HG03342 (cell line): ENCODE measurements at regions not wholly inside any gene's neighbourhood (a gene's known extent, or its start where the extent isn't known, plus 50 kb on each side); places are given as distances from the start of the nearest gene placed in this dataset.

Experiments
- ATAC-seq: cut with Tn5 transposase; IDR thresholded peaks from one replicate; pipeline ENCODE4 v1.9.1; 2021; ENCODE audit warnings: mild to moderate bottlenecking, moderate library complexity; ENCODE audit not compliant: unreplicated experiment

DNA sequence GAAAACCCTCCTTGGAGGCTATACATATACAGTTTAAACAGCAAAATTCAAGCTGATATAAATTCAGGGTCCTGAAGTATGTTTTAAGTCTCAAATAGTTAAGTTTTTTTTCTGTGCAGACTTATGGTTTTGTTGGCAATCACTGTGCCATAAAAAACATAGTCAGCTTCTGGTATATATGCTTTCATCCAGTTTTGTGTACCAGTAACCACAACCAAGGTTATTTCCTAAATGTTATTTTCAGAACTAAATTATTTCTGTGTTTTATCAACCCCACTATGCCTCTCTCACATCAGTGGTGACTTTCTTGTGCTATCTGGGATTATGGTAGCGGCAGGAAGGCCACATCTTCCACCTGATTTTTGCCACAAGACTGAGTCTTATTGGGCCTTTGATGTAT, 107.7 kb upstream of the SMARCA2 start:
- no peak for ATAC-seq

DNA sequence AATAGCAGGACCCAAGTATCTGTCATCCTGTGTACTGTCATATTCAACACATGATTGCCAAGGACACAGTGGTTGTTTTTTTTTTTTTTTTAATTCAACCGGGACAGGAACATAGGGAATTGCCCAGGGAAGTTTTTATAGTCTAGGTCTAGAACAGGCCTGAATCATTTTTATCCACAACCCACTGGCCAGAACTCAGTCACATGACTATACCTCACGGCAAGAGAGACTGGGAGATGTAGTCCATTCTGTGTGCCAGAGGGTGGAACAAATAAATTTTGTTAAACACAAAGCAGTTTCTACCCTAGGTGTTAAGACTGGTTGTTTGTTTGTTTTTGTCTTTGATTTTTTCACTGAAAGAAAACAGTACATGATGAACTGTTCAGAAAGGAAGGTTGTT, 105.8 kb upstream of the SMARCA2 start:
- no peak for ATAC-seq

DNA sequence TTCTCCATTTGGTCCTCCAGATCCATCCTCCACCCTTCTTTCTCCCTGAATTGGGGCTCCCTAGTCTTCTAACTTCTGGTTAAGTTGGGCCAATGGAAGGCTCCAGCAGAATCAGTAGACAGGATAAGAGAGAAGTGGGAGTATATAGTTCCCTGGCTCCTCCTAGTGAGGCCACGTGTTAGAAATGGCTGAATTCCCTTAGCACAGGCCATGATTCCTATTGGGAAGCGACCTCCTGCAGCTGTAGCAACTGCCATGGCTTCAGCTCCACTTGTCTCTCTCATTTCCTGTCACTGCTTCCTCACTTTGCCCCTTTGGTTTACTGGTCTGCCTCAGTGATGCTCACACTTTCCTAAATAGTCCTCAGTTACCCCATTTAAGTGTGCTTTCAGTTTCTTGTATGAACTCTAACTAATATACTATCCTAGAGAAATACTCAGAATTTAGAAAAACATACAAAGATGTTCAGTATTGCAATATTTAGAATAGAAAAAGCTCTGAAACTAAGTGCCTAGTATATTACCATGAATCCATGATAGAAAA, 104.8 kb upstream of the SMARCA2 start:
- ATAC-seq = no peak

DNA sequence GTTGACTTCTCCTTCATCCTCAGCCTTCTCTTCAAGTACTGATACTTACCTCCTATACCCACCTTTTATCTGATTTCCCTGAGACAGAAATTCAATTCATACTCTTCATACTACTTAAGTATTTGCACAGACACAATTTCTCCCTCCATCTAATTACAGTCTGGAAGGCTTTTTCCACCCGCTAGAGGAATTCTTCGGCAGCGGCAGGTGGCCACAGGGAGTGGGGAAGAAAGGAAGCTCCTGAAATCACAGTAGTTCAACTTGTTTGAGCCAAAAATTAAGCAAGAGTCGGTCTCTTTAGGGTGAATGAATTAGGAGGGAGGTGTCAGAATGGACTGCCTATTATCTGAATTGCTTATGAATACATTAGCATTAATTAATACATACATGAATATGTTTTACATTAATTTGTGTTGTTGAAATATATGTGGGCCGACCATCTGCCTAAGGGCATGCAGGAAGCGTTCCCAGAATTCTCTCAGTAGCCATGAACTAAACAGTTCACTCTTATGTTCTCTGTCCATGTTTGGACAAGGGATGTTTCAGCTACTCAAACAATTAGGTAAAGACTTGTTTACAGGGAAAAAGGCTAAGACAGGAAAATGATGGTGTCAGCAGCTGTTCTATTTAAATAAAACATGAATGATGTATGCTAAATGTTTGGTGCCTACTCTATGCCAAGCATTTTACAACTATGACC, 101.4 kb upstream of the SMARCA2 start:
- ATAC-seq = no peak

GRCh38 chr9:1916095-1916494, 99.1 kb upstream of the SMARCA2 start:
- ATAC-seq = no peak

DNA sequence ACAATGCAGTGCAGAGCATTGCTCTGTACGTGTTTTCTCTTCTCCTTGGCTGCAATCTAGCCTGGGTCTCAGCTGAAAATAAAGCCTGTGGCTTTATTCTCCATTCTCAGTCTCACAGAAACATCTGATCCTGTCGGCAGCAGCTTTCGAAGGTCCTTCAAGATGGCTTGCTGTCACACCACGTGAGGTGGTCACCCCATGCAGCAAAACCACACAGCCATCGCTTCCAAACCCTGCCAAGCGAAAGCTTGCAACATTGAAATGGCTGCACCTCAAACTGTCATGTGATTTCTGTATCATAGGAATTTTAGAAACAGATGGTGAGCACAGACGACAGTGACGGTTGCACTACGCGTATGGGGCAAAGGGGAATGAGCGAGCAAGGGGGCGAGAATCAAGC, 98.5 kb upstream of the SMARCA2 start:
- no peak for ATAC-seq

- no peak for ATAC-seq
Measured at GRCh38 chr9:1917396-1917935, 97.7 kb upstream of the SMARCA2 start.

DNA sequence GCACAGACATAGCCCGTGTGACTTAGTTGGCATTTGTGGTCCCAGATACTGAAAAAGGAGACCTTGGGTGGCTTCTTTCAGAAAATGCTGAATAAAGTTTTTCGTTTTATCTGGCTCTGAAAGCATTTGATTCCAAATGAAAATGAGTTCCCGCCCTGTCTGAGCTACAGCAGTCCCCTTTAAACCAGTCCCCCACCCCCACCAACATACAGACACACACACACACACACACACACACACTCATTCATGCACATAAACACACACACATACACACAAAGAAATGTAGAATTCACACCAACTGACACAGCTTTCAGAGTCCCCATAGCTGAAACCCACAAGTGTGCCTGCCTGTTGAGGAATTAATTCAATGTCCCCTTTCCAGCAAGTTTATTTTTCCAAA, 97.0 kb upstream of the SMARCA2 start:
- ATAC-seq = no peak

DNA sequence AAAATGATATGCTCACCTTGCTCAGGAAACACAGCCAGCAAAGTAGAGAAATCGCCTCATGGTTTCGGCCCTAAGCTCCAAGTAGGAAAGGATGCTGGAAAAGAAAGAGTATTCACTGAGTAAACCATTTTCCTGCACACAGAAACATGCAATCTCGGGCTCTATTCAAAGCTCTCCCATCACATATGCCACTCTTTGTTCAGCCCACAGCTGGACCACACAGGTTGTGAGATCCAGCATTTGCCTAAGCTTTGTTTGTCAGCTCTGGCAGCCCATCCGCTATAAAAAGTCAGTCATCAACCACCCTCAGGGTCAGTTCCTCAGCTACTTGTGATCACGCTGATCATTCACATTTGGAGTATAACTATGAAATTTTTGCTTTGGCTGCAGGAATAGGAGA, 96.5 kb upstream of the SMARCA2 start:
- ATAC-seq = no peak

DNA sequence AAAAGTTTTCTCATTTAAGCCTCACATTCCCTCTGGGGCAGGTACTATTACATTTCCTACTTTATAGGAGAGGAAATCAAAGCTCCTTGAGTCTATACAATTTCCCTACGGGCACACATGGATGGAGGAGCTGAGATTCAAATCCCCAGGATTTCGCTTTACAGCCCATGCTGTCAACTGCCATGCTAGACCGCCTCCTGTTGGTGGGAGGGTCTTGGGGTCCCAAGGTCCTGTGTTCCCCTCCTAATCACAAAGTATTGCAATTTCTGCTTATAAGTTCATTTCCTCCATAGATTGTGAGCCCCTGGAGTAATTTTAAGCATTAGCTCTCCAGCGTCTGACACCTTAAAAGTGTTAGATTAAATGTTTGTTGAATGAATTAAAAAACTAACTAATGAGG, 95.9 kb upstream of the SMARCA2 start:
- ATAC-seq = no peak

DNA sequence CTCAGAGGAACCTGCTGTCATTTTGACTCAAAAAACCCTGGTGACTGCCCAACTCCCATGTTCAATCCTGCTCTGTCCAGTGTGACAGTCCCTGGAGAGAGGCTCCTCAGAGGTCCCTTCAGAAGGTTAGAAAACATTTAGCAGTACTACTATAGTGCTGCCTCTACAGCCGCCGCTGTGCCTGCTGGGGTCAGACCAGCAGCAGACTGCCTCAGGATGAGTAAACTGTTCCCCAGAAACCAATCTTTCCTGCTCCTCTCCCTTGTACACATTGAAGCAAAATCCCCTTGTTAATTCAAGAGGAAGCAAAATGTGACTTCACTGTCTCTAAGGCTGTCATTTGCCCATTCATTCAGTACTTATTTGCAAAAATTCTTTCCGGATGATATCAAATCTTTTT, 94.8 kb upstream of the SMARCA2 start:
- ATAC-seq = no peak

GRCh38 chr9:1922026-1922425, 93.1 kb upstream of the SMARCA2 start:
- no peak for ATAC-seq

GRCh38 chr9:1927546-1927945, 87.6 kb upstream of the SMARCA2 start:
- no peak for ATAC-seq

GRCh38 chr9:1929134-1929533, 86.0 kb upstream of the SMARCA2 start:
- ATAC-seq = no peak

GRCh38 chr9:1929722-1930244, 85.4 kb upstream of the SMARCA2 start:
- peak; percentile 43 for ATAC-seq

DNA sequence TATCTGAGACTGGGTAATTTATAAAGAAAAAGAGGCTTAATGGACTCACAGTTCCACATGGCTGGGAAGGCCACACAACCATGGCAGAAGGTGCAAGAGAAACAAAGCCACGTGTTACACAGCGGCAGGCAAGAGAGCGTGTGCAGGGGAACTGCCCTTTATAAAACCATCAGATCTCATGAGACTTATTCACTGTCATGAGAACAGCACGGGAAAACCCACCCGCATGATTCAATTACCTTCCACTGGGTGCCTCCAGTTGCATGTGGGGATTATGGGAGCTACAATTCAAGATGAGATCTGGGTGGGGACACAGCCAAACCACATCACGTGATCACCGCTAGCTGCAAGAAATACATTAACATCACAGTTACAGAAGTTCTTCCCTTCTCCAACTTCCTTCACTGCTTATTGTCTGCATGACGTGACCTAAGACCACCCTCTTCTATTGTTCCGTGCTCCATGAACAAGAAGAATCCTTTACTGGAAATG, 84.9 kb upstream of the SMARCA2 start:
- peak; percentile 62 for ATAC-seq

DNA sequence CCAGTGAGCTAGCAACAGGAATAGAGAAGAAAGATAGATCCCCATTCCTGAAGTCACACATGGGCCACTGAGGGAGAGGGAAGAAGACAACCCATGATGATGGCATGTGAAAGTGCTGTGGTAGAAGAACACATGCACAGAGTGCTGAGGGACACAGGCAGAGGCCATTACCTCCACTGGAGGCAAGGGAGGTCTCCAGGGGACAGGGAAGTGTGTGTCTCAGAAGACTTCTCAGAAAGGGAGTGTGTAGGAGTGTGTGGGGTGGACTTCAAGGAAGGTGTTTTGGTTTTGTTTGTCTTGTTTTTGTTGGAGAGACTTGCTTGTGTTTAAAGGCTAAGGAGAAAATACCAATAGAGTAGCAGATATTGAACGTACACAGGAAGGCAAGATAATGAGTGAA, 77.0 kb upstream of the SMARCA2 start:
- ATAC-seq = no peak

- peak; percentile 70 for ATAC-seq
Measured at GRCh38 chr9:1938675-1939170, 76.4 kb upstream of the SMARCA2 start.

DNA sequence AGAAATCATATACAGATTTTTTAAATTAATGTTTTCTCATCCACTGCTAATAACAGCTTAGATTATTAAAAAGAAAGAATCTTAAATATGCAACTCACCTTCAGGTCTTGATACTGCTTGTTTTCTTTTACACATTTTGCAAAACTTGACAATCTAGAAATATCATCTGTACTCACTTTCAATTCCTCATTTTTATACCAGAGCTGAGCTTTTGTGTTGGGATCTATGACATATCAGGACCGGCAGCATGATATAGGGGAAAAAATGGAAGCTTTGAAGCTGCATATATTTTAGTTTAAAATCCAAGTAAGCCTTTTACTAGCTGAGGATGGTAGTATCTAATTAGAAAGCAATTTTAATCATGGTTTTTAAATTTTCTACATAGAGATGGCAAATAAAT, 75.7 kb upstream of the SMARCA2 start:
- ATAC-seq = peak; percentile 38

GRCh38 chr9:1939926-1940368, 75.2 kb upstream of the SMARCA2 start:
- peak; percentile 84 for ATAC-seq

GRCh38 chr9:1941989-1942388, 73.2 kb upstream of the SMARCA2 start:
- ATAC-seq = no peak
